GM19463 (cell line): ENCODE measurements at regions not wholly inside any gene's neighbourhood (a gene's known extent, or its start where the extent isn't known, plus 50 kb on each side); places are given as distances from the start of the nearest gene placed in this dataset.
A peak's percentile ranks its signal among the peaks of the same experiment; 100 is the strongest.
"Not testable (repeated sequence)": the region's sequence is repeated elsewhere in the genome, so short reads cannot be mapped to it uniquely, and the experiment has no call there.

Source experiments
- ATAC-seq: cut with Tn5 transposase; IDR thresholded peaks from one replicate; pipeline ENCODE4 v1.9.1; 2021; ENCODE audit warnings: mild to moderate bottlenecking, moderate library complexity; ENCODE audit not compliant: unreplicated experiment

DNA sequence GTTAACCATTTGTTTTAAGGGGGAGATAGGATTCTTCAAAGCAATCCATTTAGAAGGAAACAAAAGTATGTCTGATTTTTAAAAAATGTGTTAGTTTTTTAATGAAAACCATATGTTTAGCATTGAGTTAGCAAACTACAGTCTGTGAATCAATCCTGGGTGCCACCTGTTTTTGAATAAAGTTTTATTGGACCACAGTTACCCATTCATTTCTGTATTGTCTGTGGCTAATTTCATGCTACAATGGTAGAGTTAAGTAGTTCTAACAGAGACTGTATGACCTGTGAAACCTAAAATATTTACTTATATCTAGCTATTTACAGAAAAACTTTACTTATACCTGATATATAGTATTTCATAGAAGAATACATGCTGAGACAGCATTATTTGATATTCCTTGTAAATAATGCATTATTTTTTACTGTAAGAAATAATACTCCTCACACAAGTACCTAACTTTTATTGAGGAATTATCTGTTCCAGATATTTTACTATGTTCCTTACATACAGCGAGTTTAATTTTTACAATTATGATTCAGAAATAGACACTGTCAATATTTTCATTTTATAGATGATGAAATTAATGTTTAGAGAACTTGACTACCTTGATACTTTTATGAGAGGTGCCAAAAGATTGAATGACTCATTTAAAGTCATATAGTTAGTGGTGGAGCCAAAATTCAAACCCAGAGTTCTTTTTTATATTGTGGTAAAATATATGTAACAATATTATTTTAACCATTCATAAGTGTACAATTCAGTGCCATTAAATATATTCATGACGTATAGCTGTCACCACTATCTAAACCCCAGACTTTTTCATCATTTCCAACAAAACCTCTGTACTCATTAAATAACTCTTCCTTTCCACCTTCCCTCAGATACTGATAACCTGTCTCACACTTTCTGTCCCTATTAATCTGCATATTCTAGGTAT lies 122.0 kb downstream of the GLUD2 start:
- no peak for ATAC-seq

DNA sequence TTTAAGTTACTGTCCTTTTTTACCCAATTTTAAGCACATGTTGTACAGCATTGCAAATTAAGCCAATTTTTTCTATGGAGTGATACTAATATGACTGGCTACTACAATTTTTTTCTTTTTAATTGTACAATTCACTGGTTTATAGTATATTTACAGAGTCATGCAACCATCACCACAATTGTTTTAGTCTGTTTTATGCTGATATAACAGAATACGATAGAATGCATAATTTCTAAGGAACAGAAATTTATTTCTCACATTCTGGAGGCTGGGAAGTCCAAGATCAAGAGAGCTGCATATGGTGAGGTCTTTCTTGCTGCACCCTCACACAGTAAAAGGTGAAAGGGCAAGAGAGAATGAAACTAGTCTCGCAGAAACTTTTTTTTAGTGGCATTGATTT lies 125.3 kb downstream of the GLUD2 start:
- no peak for ATAC-seq

DNA sequence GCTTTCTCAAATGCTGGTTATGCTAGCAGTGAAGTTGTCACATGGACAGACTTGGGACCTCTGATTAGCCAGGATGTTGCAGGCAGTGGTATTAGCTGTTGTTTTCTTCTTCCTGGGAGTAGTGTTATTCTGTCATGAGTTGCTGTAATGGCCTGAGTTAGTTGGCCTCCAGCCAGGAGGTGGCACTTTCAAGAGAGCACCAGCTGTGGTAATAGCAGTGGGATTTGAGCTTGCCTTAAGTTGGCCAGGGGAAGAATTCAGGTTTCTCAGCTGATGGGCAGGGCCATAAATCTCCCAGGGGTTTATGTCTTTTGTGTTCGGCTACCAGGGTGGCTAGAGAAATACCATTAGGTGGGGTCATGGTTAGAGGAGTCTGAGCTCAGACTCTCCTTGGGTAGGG lies 132.6 kb downstream of the GLUD2 start:
- no peak for ATAC-seq

DNA sequence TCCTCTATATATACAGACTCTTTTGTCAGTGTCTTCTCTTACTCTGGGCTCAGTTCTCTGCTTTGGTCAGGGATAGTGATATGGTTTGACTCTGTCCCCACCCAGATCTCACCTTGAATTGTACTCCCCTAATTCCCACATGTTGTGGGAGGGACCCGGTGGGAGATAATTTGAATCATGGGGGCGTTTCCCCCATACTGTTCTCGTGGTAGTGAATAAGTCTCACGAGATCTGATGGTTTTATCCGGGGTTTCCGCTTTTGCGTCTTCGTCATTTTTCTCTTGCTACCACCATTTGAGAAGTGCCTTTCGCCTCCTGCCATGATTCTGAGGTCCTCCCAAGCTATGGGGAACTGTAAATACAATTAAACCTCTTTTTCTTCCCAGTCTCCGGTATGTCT lies 144.4 kb downstream of the GLUD2 start:
- ATAC-seq, result no peak

DNA sequence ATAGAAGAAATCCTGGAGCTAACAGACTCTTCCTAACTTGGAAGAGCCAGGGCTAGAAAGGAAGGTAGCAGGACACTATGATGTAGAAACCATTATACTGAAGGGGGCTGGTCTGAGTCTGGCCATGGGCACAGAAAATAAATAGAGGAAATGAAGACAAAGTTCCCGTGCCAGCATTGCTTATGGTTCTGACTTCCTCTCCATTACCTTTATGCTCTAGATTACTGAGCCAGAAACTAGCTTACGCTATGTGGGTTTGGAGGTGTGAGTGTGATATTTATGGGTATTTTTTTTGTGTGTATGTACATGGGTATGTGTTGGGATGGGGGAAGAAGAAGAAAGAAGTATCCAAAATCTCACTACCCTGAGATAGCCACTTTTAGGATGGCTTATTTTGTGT lies 148.3 kb downstream of the GLUD2 start:
- no peak for ATAC-seq

DNA sequence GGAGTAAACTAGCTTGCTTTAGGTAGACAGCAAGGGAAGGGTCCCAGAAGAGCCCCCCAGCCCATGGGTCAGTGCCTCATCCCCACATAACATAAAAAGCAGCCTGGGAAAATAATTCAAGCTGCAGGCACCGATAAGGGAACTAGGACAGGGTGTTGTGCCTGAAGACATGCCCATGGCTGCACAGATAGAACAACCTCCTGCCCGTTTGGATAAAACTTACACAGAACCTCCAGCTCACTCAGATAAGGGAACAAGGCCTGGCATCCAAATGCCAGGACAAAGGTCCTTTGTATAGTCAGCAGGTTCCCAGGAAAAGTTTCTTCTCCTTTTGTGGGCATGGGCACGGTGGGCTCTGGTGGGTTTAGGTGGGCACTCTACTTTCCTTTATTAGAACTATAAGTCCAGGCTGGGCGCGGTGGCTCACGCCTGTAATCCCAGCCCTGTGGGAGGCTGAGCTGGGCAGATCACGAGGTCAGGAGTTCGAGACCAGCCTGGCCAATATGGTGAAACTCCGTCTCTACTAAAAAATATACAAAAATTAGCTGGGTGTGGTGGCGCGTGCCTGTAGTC lies 149.5 kb downstream of the GLUD2 start:
- ATAC-seq, result not testable (repeated sequence)

DNA sequence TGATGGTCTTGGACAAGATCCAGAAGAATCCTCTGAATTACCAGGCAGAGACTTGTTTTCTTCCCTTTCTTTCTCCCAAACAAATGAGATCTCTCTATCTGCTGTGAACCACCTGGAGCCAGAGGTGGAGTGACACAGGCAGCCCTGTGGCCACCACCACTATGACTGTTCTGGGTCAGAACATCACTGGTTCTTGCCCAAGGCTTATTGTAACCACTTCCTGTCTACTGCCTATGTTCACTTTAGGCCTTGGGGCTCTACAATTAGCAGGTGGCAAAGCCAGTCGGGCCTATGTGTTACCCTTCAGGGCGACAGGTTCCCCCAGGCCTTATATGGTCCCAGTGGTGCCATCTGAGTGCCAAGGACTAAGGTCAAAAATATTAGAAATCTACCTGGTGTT lies 161.2 kb downstream of the GLUD2 start:
- no peak for ATAC-seq

DNA sequence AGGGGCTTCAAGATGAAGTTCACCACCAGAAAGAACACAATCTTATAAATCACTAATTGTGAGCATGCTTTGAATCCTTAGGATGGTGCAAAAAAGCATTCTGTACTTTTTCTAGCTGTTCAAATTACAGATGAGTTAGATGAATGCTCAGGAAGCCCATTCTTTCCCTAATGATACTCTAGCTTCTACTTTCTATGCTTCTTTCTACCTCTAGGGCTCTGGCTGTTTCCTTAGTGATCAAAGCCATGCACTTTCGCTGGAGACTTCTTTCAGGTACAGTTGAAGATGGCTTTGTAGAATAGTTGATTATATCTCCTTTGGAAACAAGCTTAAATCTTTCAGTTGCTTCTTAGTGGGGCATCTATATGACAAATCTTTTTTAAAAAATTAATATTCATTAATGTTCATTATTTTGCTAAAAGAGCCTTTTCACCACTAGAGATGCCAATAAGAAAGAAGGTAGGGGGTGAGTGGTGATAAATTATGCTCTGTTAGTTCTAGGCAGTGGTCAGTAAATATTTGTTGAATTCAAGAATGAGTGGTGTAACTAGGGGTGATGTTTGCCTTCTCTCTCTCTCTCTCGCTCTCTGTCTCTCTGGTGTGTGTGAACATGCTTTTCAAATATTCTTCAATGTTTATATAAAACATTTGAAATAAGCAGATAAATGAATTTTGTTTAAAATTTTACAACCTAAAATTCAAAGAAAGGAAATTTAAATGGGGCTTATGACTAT lies 169.4 kb downstream of the GLUD2 start:
- no peak for ATAC-seq

DNA sequence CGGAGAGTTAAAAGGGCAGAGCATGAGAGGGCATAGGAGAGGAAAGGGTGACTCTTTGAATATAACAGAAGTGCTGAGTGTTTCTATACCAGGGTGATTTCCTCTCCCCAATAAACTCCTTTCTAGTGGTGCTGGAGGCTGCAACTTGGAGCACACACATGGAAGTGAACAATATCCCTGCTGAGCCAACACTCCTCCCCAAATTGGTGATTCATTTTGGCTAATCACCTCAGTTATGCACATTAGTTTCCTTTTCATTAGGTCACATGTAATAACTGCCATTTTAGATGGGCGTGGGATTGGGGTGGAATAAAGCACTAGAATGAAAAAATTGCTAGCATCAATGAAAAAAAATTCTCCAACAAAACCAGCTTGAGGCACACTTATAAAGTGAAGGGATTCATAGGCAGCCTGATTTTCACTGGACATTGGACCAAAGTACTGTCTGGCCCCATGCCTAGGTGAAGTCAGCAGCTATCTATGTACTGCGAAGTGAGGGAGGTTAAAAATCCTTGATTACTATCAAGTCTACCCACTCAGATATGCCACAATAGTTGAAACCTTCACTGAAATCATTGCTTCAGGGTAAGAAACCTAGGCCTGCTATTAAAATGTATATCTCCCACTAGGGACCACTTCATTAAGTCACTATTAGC lies 174.0 kb downstream of the GLUD2 start:
- ATAC-seq, result no peak

DNA sequence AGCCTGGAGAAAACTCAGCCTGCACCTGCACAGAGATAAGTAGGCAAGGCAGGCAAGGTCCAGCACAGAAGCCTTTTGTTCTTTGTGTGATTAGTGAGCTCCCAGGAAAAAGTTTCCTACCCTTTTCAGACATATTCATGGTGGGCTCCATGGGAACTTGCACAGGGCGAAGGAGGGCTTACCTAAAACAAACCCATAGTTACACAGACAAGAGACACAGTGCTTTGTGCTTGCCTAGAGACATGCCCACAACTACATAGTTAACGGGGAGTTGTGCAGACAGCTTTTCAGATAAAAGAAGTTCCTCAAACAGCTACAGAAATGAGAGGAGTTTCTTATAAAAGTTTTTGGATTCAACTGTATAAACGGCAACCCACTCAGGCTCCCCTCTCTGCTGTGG lies 180.5 kb downstream of the GLUD2 start:
- ATAC-seq, result no peak

DNA sequence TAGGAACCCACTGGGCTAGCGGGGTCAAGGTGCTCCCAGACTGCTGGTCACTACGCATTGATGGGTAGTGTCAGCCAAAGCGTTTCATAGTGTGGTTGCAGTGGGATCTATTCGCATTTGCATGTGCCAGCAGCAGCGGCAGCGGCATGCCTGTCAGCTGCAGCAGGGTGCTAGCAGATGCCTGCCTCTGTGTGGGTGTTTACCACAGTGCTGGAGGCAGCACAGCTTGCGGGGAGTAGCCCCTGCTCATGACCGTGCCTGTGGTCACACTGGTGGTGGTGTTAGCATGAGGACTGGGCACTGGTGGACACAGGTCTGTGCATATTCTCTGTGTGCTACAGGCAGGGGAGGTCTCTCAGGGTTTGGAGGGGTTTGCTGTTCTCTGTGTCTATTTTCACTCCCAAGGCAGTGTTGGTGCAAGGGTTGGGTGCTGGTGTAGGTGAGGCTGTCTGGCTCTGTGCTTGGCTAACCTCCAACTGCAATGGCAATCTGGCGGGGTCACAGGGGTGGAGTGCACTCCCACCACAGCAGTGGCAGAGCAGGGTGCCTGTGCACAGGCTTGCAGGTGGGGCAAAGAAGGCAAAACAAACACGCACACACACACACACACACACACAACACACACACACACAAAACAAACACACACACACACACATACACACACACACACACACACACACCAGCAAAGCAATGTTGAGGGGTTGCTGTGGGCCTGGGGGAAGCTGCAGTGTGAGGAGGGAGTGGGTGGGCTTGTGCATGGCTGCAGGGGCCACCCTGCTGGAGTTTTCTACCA lies 184.4 kb downstream of the GLUD2 start:
- no peak for ATAC-seq

DNA sequence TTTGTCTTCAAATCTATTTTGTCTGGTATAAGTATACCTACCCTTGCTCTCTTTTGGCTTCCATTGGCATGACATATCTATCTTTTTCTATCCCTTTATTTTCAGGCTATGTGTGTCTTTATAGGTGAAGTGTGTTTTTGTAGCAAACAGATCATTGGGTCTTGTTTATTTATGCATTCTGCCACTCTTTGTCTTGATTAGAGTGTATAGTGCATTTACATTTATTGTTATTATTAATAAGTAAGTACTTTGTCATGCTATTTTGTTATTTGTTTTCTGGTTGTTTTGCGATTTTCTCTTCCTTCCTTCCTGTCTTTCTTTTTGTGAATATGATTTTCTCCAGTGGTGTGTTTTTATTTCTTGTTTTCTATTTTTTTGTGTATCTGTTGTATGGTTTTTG lies 188.6 kb downstream of the GLUD2 start:
- no peak for ATAC-seq

DNA sequence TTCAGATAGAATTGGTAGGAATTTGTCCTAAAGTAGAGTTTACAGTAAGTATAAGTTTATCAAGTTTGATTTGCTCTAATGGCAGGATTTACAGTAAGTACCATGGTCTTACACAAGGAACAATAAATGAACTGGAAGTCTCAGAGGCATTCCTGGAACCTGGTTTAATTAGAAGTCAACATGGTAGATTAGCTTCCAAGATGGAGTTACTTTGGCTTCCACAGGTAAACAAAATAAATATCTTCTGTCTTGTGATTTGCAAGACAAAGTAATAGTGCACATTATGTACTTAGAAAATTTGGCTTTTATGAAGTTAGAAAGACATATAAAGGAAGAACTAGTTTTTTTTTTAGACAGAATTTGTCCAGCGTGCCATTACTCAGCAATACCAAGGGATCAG lies 190.7 kb downstream of the GLUD2 start:
- no peak for ATAC-seq

DNA sequence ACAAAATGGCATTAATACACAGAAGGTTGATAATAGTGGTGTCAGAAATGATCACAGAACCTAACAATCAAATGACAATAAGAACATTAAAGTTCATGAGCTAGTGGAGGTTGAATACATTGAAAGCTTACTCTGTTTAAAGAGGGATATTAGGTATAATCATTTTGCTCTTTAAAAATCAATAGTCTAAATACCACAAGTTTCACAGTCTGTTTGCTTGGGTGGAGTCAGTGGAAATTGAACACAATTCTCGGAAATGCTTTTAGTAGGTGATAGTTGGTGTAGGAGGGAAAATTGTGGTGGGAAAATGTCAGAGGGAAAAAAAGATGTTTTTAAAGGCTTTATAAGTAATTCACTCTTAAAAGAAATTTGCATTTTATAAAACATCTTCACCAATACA lies 197.1 kb downstream of the GLUD2 start:
- ATAC-seq, result no peak

DNA sequence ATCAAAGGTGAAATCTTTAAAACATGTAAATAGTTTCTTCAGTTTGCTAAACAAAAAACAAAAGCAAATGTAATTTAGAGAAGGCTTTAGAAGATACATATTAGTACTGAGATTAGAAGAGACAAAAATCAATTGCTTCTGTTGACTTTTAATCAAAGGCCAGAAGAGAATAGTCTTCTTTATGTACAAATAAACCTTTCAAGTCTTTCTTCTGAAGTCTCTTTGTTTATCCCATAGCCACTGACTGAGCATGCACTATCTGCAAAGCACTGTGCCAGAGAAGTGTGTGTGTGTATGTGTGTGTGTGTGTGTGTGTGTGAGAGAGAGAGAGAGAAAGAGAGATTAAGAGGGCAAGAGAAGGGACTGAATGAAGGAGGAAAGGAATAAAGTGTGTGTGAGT lies 198.4 kb downstream of the GLUD2 start:
- no peak for ATAC-seq

DNA sequence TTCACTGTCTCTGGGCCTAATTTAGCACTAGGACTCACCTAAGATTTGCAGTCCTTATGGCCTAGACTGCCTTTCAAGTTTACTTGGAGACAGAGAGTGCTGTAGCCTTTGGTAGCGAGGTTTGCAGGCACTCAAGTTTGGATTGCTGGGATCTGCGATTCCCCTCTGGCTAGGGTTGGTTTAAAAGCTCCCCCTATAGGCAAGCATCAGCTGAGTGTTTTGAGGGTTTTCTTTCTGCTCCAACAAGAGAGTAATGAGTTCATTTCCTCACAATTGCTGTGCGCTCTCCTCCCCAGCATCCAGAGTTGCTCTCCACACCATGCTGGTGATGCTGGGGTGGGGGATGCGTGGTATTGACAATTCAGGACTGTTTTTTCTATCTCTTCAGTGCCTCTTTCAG lies 206.9 kb downstream of the GLUD2 start:
- no peak for ATAC-seq

DNA sequence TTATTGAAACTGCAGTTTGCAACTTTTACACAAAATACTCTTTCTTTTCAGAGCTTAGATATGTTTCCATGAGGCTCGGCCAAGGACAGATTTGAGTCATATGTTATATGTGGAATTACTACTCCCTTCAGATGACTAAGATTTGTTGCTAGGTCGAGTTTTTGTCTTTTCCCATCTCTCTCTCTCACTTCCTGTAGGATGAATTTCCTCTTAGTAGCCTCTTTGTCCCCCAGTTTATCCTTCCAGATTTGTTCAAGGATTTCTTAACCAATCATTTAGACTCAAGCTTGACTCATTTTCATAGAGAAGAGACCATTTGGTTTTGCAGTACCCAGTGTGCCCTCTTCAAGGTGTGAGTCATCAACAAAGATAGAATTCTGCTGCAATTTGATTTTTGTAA lies 209.2 kb downstream of the GLUD2 start:
- ATAC-seq, result no peak

DNA sequence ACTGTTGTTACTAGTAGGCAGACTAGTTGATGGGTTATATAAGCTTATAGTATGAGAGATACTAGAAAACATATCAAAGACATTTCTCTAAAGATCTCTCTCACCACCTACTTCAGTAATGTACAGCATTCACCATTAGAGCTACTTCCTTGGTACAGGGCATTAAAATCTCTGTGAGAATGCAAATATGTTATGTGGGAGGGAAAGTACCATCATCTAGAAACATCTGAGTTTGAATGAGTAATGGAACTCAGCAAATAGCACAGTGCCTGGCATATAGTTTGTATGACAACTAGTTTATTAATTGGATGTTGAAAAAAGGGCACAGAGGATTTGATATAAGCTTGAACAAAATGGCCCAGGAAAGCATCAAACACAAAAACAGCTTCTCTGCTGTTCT lies 211.1 kb downstream of the GLUD2 start:
- ATAC-seq, result peak; percentile 54

DNA sequence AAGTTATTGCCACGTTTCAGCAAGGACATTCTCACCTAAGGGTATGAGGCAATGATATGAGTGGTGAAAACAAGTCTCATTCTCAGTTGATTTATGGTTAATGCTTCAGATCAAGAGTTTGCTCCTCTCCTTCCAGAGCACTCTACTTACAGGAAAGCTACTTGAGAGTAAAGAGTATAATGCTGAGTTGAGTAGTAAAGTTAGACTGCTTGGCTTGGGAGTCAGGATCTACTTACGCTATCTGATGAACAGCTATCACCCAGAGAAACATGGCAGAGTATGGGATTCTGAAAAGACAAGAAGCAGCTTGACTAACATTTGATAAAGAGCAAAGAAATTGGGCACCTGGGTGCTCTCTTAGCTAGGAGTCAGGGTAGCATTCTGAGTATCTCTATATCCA lies 211.8 kb downstream of the GLUD2 start:
- ATAC-seq, result no peak

DNA sequence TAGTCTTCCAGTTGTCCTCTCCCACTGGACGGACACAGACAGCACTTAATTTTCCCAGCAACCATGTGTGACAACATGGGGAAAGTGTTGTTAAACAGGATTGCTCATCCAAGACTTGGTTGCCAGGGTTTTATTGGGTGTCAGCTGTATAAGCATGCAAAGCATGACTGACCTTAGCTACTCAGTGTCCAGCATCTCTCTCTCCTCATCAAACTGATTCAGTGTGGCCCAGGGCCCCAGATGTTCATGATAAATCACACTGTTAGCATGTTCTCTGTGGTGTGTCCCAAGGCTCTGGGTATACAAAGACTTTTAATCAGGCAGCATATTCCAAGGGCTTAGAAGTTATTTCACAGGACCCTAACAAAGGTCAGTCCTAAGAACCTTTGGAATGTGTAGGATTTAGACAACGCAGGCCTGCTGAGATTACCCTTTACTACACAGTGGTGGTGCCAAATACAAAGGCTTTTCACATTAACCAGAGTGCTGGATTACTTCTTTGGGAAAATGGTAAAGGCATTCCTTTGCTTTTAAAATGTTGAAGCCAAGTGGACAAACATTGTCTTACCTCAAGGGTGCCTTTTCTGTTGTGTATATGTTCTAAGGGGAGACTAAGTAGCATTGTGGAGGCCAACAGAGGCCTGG lies 213.3 kb downstream of the GLUD2 start:
- ATAC-seq, result no peak
